ENCODE measurements at regions not wholly inside any gene's neighbourhood (a gene's known extent, or its start where the extent isn't known, plus 50 kb on each side); places are given as distances from the start of the nearest gene placed in this dataset.

DNA sequence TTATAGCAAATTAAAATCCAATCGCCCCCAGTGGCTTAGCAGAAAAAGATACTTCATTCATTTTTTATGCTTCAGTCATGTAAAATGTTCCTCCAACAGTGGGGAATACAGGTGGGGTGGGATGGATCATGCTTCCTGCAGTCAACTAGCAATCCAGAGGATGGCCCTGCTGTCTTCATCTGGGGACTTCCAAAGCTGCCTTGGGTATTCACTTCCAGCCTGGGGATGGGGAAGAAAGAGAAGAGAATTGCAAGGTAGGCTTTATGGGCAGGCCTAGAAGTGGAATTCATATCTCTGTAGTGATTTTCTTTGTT lies 354.8 kb upstream of the SLCO3A1 start:
- TF ChIP-seq POLR2AphosphoS5 (IDR thresholded peaks at IDR 0.05; ENCODE audit: low read depth, low read length) (no peak), POLR2A (IDR thresholded peaks at IDR 0.05; ENCODE audit: low read depth, low read length) (no peak)

All from GM12891 (cell line).